ENCODE measurements at regions not wholly inside any gene's neighbourhood (a gene's known extent, or its start where the extent isn't known, plus 50 kb on each side); places are given as distances from the start of the nearest gene placed in this dataset.

- no peaks in the 10 kb centered on the region for H3K4me1 ChIP-seq (ENCODE audit: control insufficient read depth, insufficient read depth, low read length)
- no peaks in the 10 kb centered on the region for H3K36me3 ChIP-seq (ENCODE audit: control insufficient read depth in 2 of 2, insufficient read depth in 1 of 2, low read length in 2 of 2)
- ChIA-PET POLR2A (no interaction called here), CTCF (interaction anchor here (0.6 kb wide), 1 partner anchor 49 kb away, joined by 3 read pairs; no protein-coding TSS in a partner anchor)
- no peaks in the 10 kb centered on the region for H3K9me3 ChIP-seq (ENCODE audit: control insufficient read depth, insufficient read depth, low read depth, low read length)
- H3K27ac ChIP-seq (ENCODE audit: extremely low read depth, low read depth, low read length), result no peak overlapping the region
- TF ChIP-seq ZNF16 (tag by site-specific recombination; IDR thresholded peaks at IDR 0.05; ENCODE audit: low read depth) (no peak), ZNF621 (tag by site-specific recombination; IDR thresholded peaks at IDR 0.05) (no peak), GFI1B (tag by site-specific recombination; IDR thresholded peaks at IDR 0.05) (no peak), ZFP37 (tag by site-specific recombination; IDR thresholded peaks at IDR 0.05) (no peak), ZNF157 (tag by site-specific recombination; IDR thresholded peaks at IDR 0.05) (no peak), ZNF292 (tag by site-specific recombination; IDR thresholded peaks at IDR 0.05; ENCODE audit: borderline replicate concordance, low read depth) (no peak), ZNF830 (tag by site-specific recombination; IDR thresholded peaks at IDR 0.05; ENCODE audit: low read depth) (no peak), ZNF23 (tag by site-specific recombination; IDR thresholded peaks at IDR 0.05; ENCODE audit: borderline replicate concordance) (no peak), ZNF654 (tag by site-specific recombination; IDR thresholded peaks at IDR 0.05; ENCODE audit: low read depth) (no peak), ZNF792 (tag by site-specific recombination; IDR thresholded peaks at IDR 0.05) (no peak), ZNF701 (tag by site-specific recombination; IDR thresholded peaks at IDR 0.05) (no peak), ZNF184 (tag by site-specific recombination; IDR thresholded peaks at IDR 0.05) (no peak), ZBTB26 (tag by site-specific recombination; optimal IDR thresholded peaks at IDR 0.05) (no peak), TCF7L2 (IDR thresholded peaks at IDR 0.05; ENCODE audit: borderline replicate concordance, low read depth, low read length) (no peak), HOXD13 (CRISPR knock-in tag; IDR thresholded peaks at IDR 0.05; ENCODE audit: borderline replicate concordance) (no peak), ZNF677 (tag by site-specific recombination; IDR thresholded peaks at IDR 0.05) (no peak), MZF1 (tag by site-specific recombination; IDR thresholded peaks at IDR 0.05; ENCODE audit: borderline replicate concordance) (no peak)
- H3K4me3 ChIP-seq (ENCODE audit: low read depth, low read length), result no peak overlapping the region
Measured at GRCh38 chr9:27939186-27939585, 365.9 kb upstream of the C9orf72 start.

- POLR2A ChIA-PET, result no interaction called here
- no peak overlapping the region for H3K27ac ChIP-seq (ENCODE audit: extremely low read depth, low read depth, low read length)
- CTCF ChIA-PET, result no interaction called here
- no peaks in the 10 kb centered on the region for H3K9me3 ChIP-seq (ENCODE audit: control insufficient read depth, insufficient read depth, low read depth, low read length)
- TF ChIP-seq ZNF341 (tag by site-specific recombination; IDR thresholded peaks at IDR 0.05; ENCODE audit: low read depth), result no peak
- no peak for TF ChIP-seq ZNF274 (IDR thresholded peaks at IDR 0.05; ENCODE audit: low read length)
- TF ChIP-seq ZNF274 (tag by site-specific recombination; IDR thresholded peaks at IDR 0.05; ENCODE audit: borderline replicate concordance), result no peak
- no peak for TF ChIP-seq ZNF585B (tag by site-specific recombination; IDR thresholded peaks at IDR 0.05)
- H3K36me3 ChIP-seq (ENCODE audit: control insufficient read depth in 2 of 2, insufficient read depth in 1 of 2, low read length in 2 of 2), result no peaks in the 10 kb centered on the region
- H3K4me1 ChIP-seq (ENCODE audit: control insufficient read depth, insufficient read depth, low read length), result no peaks in the 10 kb centered on the region
- no peak overlapping the region for H3K4me3 ChIP-seq (ENCODE audit: low read depth, low read length)
Measured at GRCh38 chr9:27940535-27940934, 367.3 kb upstream of the C9orf72 start.

GRCh38 chr9:27943501-27943900, 370.2 kb upstream of the C9orf72 start:
- no peaks in the 10 kb centered on the region for H3K36me3 ChIP-seq (ENCODE audit: control insufficient read depth in 2 of 2, insufficient read depth in 1 of 2, low read length in 2 of 2)

More at GRCh38 chr9:27943501-27943900, 370.2 kb upstream of the C9orf72 start:
- POLR2A ChIA-PET, result interaction anchor here (0.6 kb wide), 1 partner anchor 201 kb away, joined by 3 read pairs; no protein-coding TSS in a partner anchor
- H3K4me3 ChIP-seq (ENCODE audit: low read depth, low read length), result no peak overlapping the region
- no peaks in the 10 kb centered on the region for H3K9me3 ChIP-seq (ENCODE audit: control insufficient read depth, insufficient read depth, low read depth, low read length)
- no peak overlapping the region for H3K27ac ChIP-seq (ENCODE audit: extremely low read depth, low read depth, low read length)
- H3K4me1 ChIP-seq (ENCODE audit: control insufficient read depth, insufficient read depth, low read length), result no peaks in the 10 kb centered on the region
- TF ChIP-seq SP7 (tag by site-specific recombination; IDR thresholded peaks at IDR 0.05), result no peak
- no peak for TF ChIP-seq ZNF548 (tag by site-specific recombination; IDR thresholded peaks at IDR 0.05)
- no peak for TF ChIP-seq ZNF692 (tag by site-specific recombination; IDR thresholded peaks at IDR 0.05)
- no peak for TF ChIP-seq BCL11B (tag by site-specific recombination; IDR thresholded peaks at IDR 0.05; ENCODE audit: low read depth)
- no peak for TF ChIP-seq KLF10 (tag by site-specific recombination; IDR thresholded peaks at IDR 0.05)
- TF ChIP-seq ZNF292 (tag by site-specific recombination; IDR thresholded peaks at IDR 0.05; ENCODE audit: borderline replicate concordance, low read depth), result no peak
- TF ChIP-seq ZNF510 (tag by site-specific recombination; IDR thresholded peaks at IDR 0.05; ENCODE audit: insufficient replicate concordance), result no peak
- TF ChIP-seq WT1 (tag by site-specific recombination; IDR thresholded peaks at IDR 0.05), result no peak
- CTCF ChIA-PET, result interaction anchor here (0.6 kb wide), 2 partner anchors 30 to 48 kb away, joined by 3 read pairs; no protein-coding TSS in a partner anchor

Data from HEK293 (cell line).